Prostate gland (tissue), 2 donors: ENCODE measurements at regions not wholly inside any gene's neighbourhood (a gene's known extent, or its start where the extent isn't known, plus 50 kb on each side); places are given as distances from the start of the nearest gene placed in this dataset.

ENCODE experiments used
- CTCF ChIP-seq, 4 experiments: fragments of 200-600 bp in 2 of 4; fragments of 450-650 bp in 2 of 4; sonication (generic) in 2 of 4; IDR thresholded peaks; 1 replicate in 3 of 4; 2 replicates in 1 of 4; pipeline ENCODE4 v1.5.1; 2016 to 2019; ENCODE audit warnings: antibody characterized with exemption in 4 of 4, mild to moderate bottlenecking in 2 of 4, moderate library complexity in 2 of 4
- POLR2A ChIP-seq: fragments of 450-650 bp; IDR thresholded peaks from one replicate; pipeline ENCODE4 v1.6.1; 2016; ENCODE audit warnings: antibody characterized with exemption, mild to moderate bottlenecking
- POLR2AphosphoS5 ChIP-seq: sonication (generic); formaldehyde crosslinking; IDR thresholded peaks from one replicate; pipeline ENCODE4 v1.6.1; 2017; ENCODE audit warnings: antibody characterized with exemption

- no peak for TF ChIP-seq CTCF (IDR thresholded peaks at IDR 0.05)
- TF ChIP-seq POLR2AphosphoS5 = no peak
- TF ChIP-seq POLR2A = no peak
Observed at GRCh38 chr1:100614570-100614969, 76.6 kb downstream of the GPR88 start.
